ENCODE measurements at regions not wholly inside any gene's neighbourhood (a gene's known extent, or its start where the extent isn't known, plus 50 kb on each side); places are given as distances from the start of the nearest gene placed in this dataset.

- DNase-seq, result peak; percentile 62
Observed at GRCh38 chr16:85415196-85416090, 197.7 kb upstream of the GSE1 start.

- no peak for DNase-seq
Observed at GRCh38 chr16:85416228-85417109, 196.7 kb upstream of the GSE1 start.

DNA sequence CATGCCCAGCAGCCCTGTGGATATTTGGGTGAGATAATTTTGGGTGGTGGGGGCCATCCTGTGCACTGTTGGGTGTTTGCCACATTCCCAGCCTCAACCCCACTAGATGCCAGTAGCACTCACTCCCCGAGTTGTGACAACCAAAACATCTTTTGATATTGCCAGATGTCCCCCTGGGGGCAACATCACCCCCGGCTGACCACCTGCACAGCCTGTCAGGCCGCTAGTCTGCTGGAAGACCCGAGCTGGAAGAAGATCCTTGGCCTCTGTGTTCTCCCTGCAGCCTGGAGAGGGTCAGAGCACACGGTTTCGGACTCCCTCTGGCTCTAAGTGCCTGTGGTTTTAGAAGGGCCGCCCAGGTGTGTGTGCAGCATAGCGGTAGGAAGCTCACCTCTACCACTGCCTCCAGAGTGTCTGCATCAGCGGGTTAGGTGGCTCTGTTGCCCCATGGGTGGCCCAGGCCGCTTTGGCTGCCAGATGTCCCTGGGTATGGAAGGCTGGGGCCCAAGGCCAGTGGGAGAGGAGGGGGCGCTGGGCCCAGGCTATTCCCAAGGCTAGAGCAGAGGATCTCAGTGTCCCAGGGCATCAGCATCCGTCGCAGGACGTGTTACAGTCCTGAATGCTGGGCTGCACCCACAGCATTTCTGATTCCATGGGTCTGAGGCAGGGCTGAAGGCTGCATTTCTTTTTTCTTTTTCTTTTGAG, 195.8 kb upstream of the GSE1 start:
- DNase-seq, result no peak

- DNase-seq, result no peak
Observed at GRCh38 chr16:85418978-85419491, 194.1 kb upstream of the GSE1 start.

DNA sequence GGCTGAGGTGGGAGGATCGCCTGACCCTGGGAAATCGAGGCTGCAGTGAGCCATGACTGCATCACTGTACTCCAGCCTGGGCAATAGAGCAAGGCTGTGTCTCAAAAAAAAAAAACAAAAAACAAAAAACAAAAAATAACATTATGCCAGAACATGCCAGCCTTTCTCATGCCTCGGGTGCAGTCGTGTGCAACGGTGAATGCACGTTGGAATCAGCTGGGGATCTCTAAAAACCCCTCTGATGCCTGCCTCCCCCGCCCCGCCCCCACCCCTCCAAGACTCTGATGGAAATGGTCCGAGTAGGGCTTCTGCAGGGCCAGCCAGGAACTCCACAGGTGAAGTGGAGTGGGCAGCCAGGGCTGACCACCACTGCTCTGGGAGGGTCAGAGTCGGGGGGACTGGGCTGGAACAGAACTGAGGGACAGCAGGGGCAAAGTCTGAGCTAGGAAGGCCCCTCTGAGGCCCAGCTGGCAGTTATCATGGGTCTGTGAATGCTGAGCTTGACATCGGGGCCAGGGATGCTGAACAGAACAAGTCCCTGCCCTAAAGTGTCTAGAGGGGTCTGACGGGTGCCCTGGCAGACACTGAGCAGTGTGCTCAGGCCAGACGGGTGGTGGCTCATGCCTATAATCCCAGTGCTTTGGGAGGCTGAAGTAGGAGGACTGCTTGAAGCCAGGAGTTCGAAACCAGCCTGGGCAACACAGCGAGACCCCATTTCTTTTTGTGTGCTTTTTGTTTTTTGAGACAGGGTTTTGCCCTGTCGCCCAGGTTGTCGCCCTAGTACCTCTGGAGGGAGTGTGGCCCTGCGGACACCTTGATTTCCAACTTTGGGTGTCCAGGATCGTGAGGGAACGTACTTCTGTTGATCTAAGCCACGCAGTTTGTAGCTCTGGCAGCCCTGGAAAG, 193.4 kb upstream of the GSE1 start:
- no peak for DNase-seq

DNA sequence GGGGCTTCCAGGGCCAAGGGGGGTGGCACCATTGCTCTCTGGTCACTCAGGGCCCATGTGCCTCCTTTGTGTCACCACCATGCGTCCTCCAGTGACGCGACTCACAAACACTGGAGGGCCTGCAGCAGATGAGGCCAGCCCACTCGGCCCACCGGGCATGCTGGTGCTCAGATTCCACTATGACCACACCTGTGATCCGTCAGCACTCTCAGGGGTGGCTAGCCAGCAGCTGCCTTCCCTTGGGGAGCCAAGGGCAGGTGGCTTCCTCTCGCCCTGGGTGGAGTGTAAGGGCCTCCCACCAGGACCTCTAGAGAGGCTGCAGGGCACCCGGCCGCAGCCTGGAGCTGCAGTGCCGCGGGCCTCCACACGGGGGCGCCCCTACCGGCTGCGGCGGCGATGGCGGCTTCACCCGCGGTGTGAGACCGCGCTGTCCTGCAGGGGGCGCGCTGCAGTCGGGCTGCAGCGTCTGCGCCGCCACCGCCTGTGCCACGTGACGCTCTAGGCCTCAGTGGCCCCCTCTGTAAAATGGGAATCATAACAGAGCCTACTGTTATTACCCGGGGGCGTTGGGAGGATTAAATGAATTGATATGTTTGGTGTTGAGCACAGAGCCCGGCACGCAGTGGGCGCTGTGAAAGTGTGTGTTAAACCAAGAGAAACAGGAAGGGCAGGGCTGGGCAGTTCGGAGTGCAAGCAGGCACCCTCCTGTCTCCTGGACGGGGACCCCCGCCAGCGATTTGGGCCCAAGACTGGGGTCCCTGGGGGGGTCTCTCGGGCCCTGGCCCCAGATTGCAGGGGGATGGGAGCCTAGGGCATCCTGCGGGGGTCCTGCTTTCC, 192.4 kb upstream of the GSE1 start:
- DNase-seq, result peak; percentile 58

GRCh38 chr16:85421338-85422195, 191.6 kb upstream of the GSE1 start:
- no peak for DNase-seq

DNA sequence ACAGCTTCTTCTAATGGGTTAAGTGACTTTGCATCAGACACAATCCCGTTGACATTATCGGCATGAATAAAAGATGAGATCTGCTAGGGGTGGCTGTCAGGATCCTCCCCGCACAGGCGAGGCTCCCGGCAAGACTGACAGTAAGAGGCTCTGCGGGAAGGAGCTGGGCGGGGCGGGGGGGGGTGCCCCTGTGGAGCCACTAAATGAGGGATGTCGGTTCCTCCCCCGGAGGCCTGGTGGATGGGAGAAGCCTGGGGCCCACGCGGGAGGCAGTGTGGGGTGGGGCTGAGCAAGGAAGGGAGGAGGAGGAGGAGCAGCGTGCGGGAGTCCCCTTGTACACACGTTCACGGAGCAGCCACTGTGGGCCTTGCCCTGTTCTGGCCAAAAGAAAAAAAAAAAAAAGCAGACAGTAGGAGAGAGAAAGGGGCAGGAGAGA, 190.9 kb upstream of the GSE1 start:
- DNase-seq, result no peak

GRCh38 chr16:85422632-85423550, 190.2 kb upstream of the GSE1 start:
- no peak for DNase-seq

DNA sequence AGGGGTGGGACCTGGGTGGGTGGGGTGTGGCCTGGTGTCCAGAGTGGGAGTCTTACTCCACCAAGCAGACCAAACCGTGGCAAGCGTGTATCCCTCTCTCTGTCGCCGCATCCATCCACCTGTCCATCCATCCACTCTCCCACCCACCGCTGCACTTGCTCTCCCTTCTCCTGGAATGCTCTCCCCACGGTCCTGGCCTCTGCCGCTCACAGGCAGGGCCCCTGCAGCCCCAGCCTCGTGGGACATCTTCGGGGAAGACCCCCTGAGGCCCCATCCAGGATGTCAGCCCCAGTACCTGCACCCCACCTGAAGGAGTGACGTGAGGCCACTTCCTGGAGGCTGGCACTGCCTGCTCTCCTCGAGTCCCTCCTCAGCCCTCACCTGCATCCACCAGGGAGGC, 189.5 kb upstream of the GSE1 start:
- DNase-seq, result no peak

GRCh38 chr16:85424260-85425073, 188.7 kb upstream of the GSE1 start:
- no peak for DNase-seq

DNA sequence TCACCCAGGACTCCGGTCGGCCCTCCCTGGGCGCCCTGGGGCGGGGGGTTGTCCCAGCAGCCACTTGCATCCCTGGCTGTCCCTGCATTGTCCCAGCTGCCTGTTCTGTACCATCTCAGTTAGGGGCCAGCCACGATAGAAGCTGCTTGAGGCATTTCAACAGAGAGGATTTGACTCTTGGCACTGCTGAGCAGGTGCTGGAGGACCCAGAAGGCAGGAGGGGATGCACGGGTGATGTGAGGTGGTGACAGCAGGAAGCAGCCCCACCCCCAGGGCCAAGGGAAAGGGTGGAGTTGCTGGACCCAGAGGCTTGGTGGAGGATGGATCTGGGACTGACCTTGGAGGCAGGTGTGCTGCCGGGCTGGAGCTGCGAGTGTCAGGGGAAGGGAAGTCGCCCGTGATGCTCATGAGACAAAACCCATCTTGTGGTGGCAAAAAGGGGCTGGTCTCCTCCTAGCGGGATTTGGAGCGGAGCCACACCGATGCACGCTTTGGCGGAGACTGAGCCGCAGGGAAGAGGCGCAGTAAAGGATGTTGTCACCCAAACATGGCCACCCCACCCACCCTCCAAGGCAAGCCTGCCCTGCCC, 188.0 kb upstream of the GSE1 start:
- DNase-seq, result no peak

GRCh38 chr16:85426806-85427205, 186.3 kb upstream of the GSE1 start:
- DNase-seq, result no peak

DNA sequence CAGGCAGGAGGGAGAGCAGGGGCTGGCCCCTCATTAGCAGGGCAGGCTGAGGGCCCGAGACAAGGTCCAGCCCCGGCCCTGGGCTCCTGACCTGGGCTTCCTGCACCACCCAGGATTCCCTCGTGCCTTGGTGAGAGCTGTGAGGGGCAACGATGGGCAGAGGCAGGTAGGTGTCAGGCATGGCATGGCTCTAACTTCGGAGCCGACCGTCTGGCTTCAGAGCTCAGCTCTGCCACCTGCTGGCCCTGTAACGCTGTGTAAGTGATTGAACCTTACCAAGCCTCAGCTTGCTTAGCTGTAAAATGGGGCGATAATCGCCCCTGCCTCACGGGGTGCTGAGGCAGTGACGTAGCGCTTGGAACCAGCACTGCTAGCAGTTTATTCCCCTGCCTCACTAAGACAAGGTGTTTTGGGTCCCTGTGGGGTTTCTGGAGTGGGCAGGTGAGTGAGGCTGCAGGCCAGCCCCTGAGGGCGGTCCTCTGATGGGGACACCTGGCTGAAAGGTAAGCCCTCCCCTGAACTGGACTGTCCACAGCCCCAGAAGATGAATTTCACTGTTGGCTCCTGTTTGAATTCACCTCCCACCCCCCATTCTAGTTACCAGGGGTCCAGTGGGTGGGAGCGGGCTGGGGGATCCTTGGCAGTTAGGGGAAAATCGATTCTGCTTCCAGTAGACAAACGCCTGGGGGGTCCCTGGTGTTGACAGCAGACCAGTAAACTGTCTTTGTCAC, 184.8 kb upstream of the GSE1 start:
- no peak for DNase-seq

- no peak for DNase-seq
Observed at GRCh38 chr16:85428899-85429775, 184.0 kb upstream of the GSE1 start.

Data from femur (tissue), 1 donor.